HepG2 (cell line): ENCODE measurements at regions not wholly inside any gene's neighbourhood (a gene's known extent, or its start where the extent isn't known, plus 50 kb on each side); places are given as distances from the start of the nearest gene placed in this dataset.

Experiments
- ATAC-seq: fragments of 200-7000 bp; cut with Tn5 transposase; 3 replicates; pipeline ENCODE4 v1.9.1; 2020; ENCODE audit warnings: mild to moderate bottlenecking, moderate library complexity
- BruUV-seq: library from RNA; stranded (reverse); fragments of 400-500 nt; replicated peaks from 2 replicates; lab custom pipeline; 2021; lab: Mats Ljungman, UMichigan
- CTCF ChIA-PET: fragments of 300-600 bp; formaldehyde crosslinking; extraction: SDS; loops from one replicate; lab custom pipeline; 2021; ENCODE audit warnings: low total read pairs, inconsistent platforms, low intra/inter-chr PET ratio; lab: Yijun Ruan, JAX
- POLR2A ChIA-PET: fragments of 350-600 bp; sonication (Branson Sonifier 250); formaldehyde crosslinking; loops from one replicate; lab custom pipeline; 2020; ENCODE audit warnings: antibody characterized with exemption, inconsistent platforms; lab: Yijun Ruan, JAX
- DNase-seq: peaks from one replicate; pipeline ENCODE4 v3.0.0-alpha.2; 2015; ENCODE audit warnings: low spot score
- FAIRE-seq: peaks from 3 replicates; lab custom pipeline; 2011; peaks lifted over from hg19 to GRCh38; lab: Jason Lieb, UNC
- H2AFZ ChIP-seq: one replicate; pipeline ENCODE4 v1.6.1; 2011; ENCODE audit warnings: low read length, inconsistent platforms
- H3K27ac ChIP-seq: fragments of 300-600 bp; 3 replicates; pipeline ENCODE4 v1.8.0; 2011; ENCODE audit warnings: mixed run types, mild to moderate bottlenecking, mixed read lengths, low read length, inconsistent platforms; ENCODE audit not compliant: insufficient read depth; ENCODE audit errors: extremely low read length
- H3K27me3 ChIP-seq, 2 experiments: fragments of 200-600 bp in 1 of 2; 2 replicates in 1 of 2; 3 replicates in 1 of 2; pipeline versions ENCODE4 v1.6.0 to v1.8.0; 2011; ENCODE audit warnings: low read length in 2 of 2, mild to moderate bottlenecking in 2 of 2, moderate library complexity in 2 of 2, inconsistent platforms in 1 of 2; ENCODE audit not compliant: insufficient read depth in 2 of 2, control insufficient read depth in 1 of 2
- H3K36me3 ChIP-seq, 2 experiments: fragments of 200-600 bp in 1 of 2; replicated peaks in 1 of 2; 2 replicates in 1 of 2; 3 replicates in 1 of 2; pipeline versions ENCODE4 v1.5.1 to v1.8.0; 2011; ENCODE audit warnings: low read length in 2 of 2, inconsistent platforms in 1 of 2; ENCODE audit not compliant: insufficient read depth in 2 of 2, control insufficient read depth in 1 of 2
- H3K4me1 ChIP-seq: 2 replicates; pipeline ENCODE4 v1.5.1; 2012; ENCODE audit warnings: low read length, inconsistent platforms; ENCODE audit not compliant: insufficient read depth
- H3K4me2 ChIP-seq: 2 replicates; pipeline ENCODE4 v1.6.0; 2011; ENCODE audit warnings: low read depth, low read length, inconsistent platforms
- H3K4me3 ChIP-seq, 3 experiments: fragments of 200-600 bp in 1 of 3; sonication (generic), shearing (Covaris generic) in 1 of 3; replicated peaks in 1 of 3; 2 replicates each; pipeline ENCODE4 v1.5.1; 2011 to 2016; ENCODE audit warnings: low read length in 3 of 3, inconsistent platforms in 2 of 3, low read depth in 2 of 3, mild to moderate bottlenecking in 2 of 3, control low read depth in 1 of 3, mixed read lengths in 1 of 3; ENCODE audit not compliant: insufficient read depth in 1 of 3
- H3K79me2 ChIP-seq: one replicate; pipeline ENCODE4 v1.6.1; 2011; ENCODE audit warnings: low read length, inconsistent platforms; ENCODE audit not compliant: insufficient read depth
- H3K9ac ChIP-seq: 2 replicates; pipeline ENCODE4 v1.6.0; 2011; ENCODE audit warnings: mild to moderate bottlenecking, low read depth, low read length, inconsistent platforms; ENCODE audit not compliant: insufficient read depth
- H3K9me3 ChIP-seq: 2 replicates; pipeline ENCODE4 v1.5.1; 2012; ENCODE audit warnings: mild to moderate bottlenecking, low read length
- H4K20me1 ChIP-seq: 2 replicates; pipeline ENCODE4 v1.6.0; 2011; ENCODE audit warnings: inconsistent platforms, mild to moderate bottlenecking, low read length, moderate library complexity; ENCODE audit not compliant: insufficient read depth
- GTF2F1 ChIP-seq: fragments of 150-350 bp; IDR thresholded peaks from 2 replicates; pipeline ENCODE4 v1.6.1; 2014; ENCODE audit warnings: low read length
- MTERF4 ChIP-seq: sonication (generic); formaldehyde crosslinking; IDR thresholded peaks from 2 replicates; pipeline ENCODE4 v1.8.0; 2023; ENCODE audit warnings: mild to moderate bottlenecking, missing genetic modification reagents
- NR2F2 ChIP-seq: IDR thresholded peaks from 2 replicates; pipeline ENCODE4 v1.6.1; 2012; ENCODE audit warnings: low read depth, inconsistent platforms, borderline replicate concordance
- PLSCR1 ChIP-seq: sonication (generic); formaldehyde crosslinking; IDR thresholded peaks from 2 replicates; pipeline ENCODE4 v1.5.0; 2020; ENCODE audit warnings: missing genetic modification reagents, mild to moderate bottlenecking, borderline replicate concordance
- RAD51 ChIP-seq: fragments of 450-650 bp; IDR thresholded peaks from 2 replicates; pipeline ENCODE4 v1.6.1; 2016; ENCODE audit warnings: borderline replicate concordance
- USF2 ChIP-seq, 2 experiments: sonication (generic) in 1 of 2; formaldehyde crosslinking in 1 of 2; IDR thresholded peaks; 2 replicates each; pipeline versions ENCODE4 v1.5.1 to v1.6.1; 2011 to 2020; ENCODE audit warnings: borderline replicate concordance in 1 of 2, low read depth in 1 of 2, low read length in 1 of 2, mild to moderate bottlenecking in 1 of 2, missing genetic modification reagents in 1 of 2, moderate library complexity in 1 of 2
- ZFAT ChIP-seq: sonication (generic); formaldehyde crosslinking; conservative IDR thresholded peaks from 2 replicates; pipeline ENCODE4 v1.8.1; 2023; ENCODE audit warnings: missing genetic modification reagents, inconsistent platforms
- ZFP82 ChIP-seq: sonication (generic); formaldehyde crosslinking; IDR thresholded peaks from 2 replicates; pipeline ENCODE4 v1.5.1; 2020; ENCODE audit warnings: mild to moderate bottlenecking, missing genetic modification reagents, borderline replicate concordance
- ZNF382 ChIP-seq: sonication (generic); formaldehyde crosslinking; IDR thresholded peaks from 2 replicates; pipeline ENCODE4 v1.5.0; 2020; ENCODE audit warnings: missing genetic modification reagents, mild to moderate bottlenecking, borderline replicate concordance
- ZNF576 ChIP-seq: sonication (generic); formaldehyde crosslinking; IDR thresholded peaks from 2 replicates; pipeline ENCODE4 v1.4.0; 2020; ENCODE audit warnings: mild to moderate bottlenecking, missing genetic modification reagents
- WGBS: methylation state at CpG from one replicate; pipeline ENCODE4 v1.1.6; 2017; ENCODE audit warnings: low lambda C conversion rate; 5-methylcytosine and 5-hydroxymethylcytosine counted together
- in situ Hi-C: cut with HindIII; loops from 2 replicates; pipeline ENCODE4 v1.10.0; 2017; ENCODE audit warnings: low pct_unique_long_range_greater_than_20kb; ENCODE audit not compliant: extremely low pct_ligation_motif_present
- intact Hi-C: fragments of 100-400 bp; cut with micrococcal nuclease; formaldehyde crosslinking; loops from one replicate; pipeline ENCODE4 v1.10.0; 2022; ENCODE audit not compliant: unreplicated experiment

GRCh38 chr7:86091369-86091768, 552.3 kb upstream of the GRM3 start:
- in situ Hi-C loops, result no loop called here
- Histone ChIP-seq H3K27me3 (no peaks in the 10 kb centered on the region), H3K4me3 (no peak overlapping the region), H3K9me3 (peaks cover 8% of the 10 kb centered on the region), H2AFZ (no peak overlapping the region), H4K20me1 (no peaks in the 10 kb centered on the region), H3K4me1 (no peaks in the 10 kb centered on the region), H3K9ac (no peak overlapping the region), H3K4me2 (no peak overlapping the region), H3K36me3 (no peaks in the 10 kb centered on the region), H3K27ac (no peak overlapping the region), H3K79me2 (no peaks in the 10 kb centered on the region)
- BruUV-seq, result no TSS peak
- intact Hi-C loops, result no loop called here
- ATAC-seq (no peak), DNase-seq (no peak), FAIRE-seq (no peak)
- TF ChIP-seq USF2 (IDR thresholded peaks at IDR 0.05; ENCODE audit: low read depth, low read length), result peak; percentile 40; the same call in 1 of the 2 replicates
- no peak for TF ChIP-seq USF2 (CRISPR knock-in tag; IDR thresholded peaks at IDR 0.05; ENCODE audit: borderline replicate concordance)
- no peak for TF ChIP-seq ZNF382 (CRISPR knock-in tag)
- TF ChIP-seq RAD51, result peak; percentile 59
- 0% methylated on average over 1 of the region's 1 CpG for WGBS
- ChIA-PET POLR2A (no interaction called here), CTCF (no interaction called here)

- CTCF ChIA-PET, result no interaction called here
- DNase-seq, result no peak
- TF ChIP-seq MTERF4 (CRISPR knock-in tag), result no peak
- no peak for TF ChIP-seq ZNF576 (CRISPR knock-in tag)
- no peak for TF ChIP-seq GTF2F1
- no peak for TF ChIP-seq ZFAT
- TF ChIP-seq PLSCR1 (CRISPR knock-in tag), result no peak
- TF ChIP-seq ZFP82, result no peak
- TF ChIP-seq NR2F2, result no peak
These were observed 554.3 kb upstream of the GRM3 start for GRCh38 chr7:86089455-86089854.

More at GRCh38 chr7:86089455-86089854, 554.3 kb upstream of the GRM3 start:
- H3K4me2 ChIP-seq, result no peak overlapping the region
- no peaks in the 10 kb centered on the region for H4K20me1 ChIP-seq
- H3K9me3 ChIP-seq, result peaks cover 8% of the 10 kb centered on the region
- H3K36me3 ChIP-seq, result no peaks in the 10 kb centered on the region
- intact Hi-C loops, result no loop called here
- H3K4me3 ChIP-seq, result no peak overlapping the region
- no peaks in the 10 kb centered on the region for H3K79me2 ChIP-seq
- H3K27ac ChIP-seq, result no peak overlapping the region
- POLR2A ChIA-PET, result no interaction called here
- no peak overlapping the region for H2AFZ ChIP-seq
- BruUV-seq, result no TSS peak
- 13% methylated on average over 1 of the region's 1 CpG for WGBS
- no peak overlapping the region for H3K9ac ChIP-seq
- no peaks in the 10 kb centered on the region for H3K27me3 ChIP-seq
- FAIRE-seq (no peak), ATAC-seq (no peak)
- in situ Hi-C loops, result no loop called here
- H3K4me1 ChIP-seq, result no peaks in the 10 kb centered on the region
